ENCODE measurements at regions not wholly inside any gene's neighbourhood (a gene's known extent, or its start where the extent isn't known, plus 50 kb on each side); places are given as distances from the start of the nearest gene placed in this dataset.

- Histone ChIP-seq H3K27me3 (ENCODE audit: insufficient read depth, low read length) (no peaks in the 10 kb centered on the region), H2AFZ (ENCODE audit: low read depth, low read length, poor library complexity, severe bottlenecking) (no peak overlapping the region), H3K9ac (ENCODE audit: low read length) (no peak overlapping the region), H3K4me3 (replicated peaks in 1 of 2; ENCODE audit: low read depth in 1 of 2, low read length in 2 of 2) (no peak overlapping the region), H3K9me2 (ENCODE audit: insufficient read depth) (no peaks in the 10 kb centered on the region), H3K9me3 (ENCODE audit: control insufficient read depth in 1 of 2, insufficient read depth in 1 of 2, low read depth in 1 of 2, low read length in 2 of 2) (no peaks in the 10 kb centered on the region), H4K20me1 (ENCODE audit: insufficient read depth) (no peaks in the 10 kb centered on the region), H3K27ac (ENCODE audit: low read depth, low read length) (no peak overlapping the region), H3K4me2 (ENCODE audit: low read length) (no peak overlapping the region), H3K79me2 (ENCODE audit: insufficient read depth, low read length) (no peaks in the 10 kb centered on the region), H3K4me1 (ENCODE audit: control insufficient read depth in 1 of 2, insufficient read depth in 2 of 2, low read length in 2 of 2) (no peaks in the 10 kb centered on the region), H3K36me3 (ENCODE audit: control insufficient read depth in 1 of 2, insufficient read depth in 2 of 2, low read length in 2 of 2) (no peaks in the 10 kb centered on the region)
- intact Hi-C loops (cut with micrococcal nuclease), result no loop called here
- ChIA-PET POLR2A (interaction anchor here (0.7 kb wide), 1 partner anchor 122 kb away, joined by 5 read pairs; no protein-coding TSS in a partner anchor), CTCF (no interaction called here), RAD21 (ENCODE audit: low non-redundant PET in 1 of 2, low total read pairs in 2 of 2, uncharacterized antibody in 2 of 2, unreplicated experiment in 2 of 2) (no interaction called here)
- DNase-seq (ENCODE audit: low read depth, low spot score) (no peak), ATAC-seq (no peak)
- no peak for TF ChIP-seq CEBPB (IDR thresholded peaks at IDR 0.05; ENCODE audit: low read depth)
- TF ChIP-seq SRF (IDR thresholded peaks at IDR 0.05; ENCODE audit: low read depth), result no peak
- TF ChIP-seq JUND (IDR thresholded peaks at IDR 0.05), result no peak
- no peak for TF ChIP-seq SIN3A (IDR thresholded peaks at IDR 0.05; ENCODE audit: low read depth)
- TF ChIP-seq SP1 (IDR thresholded peaks at IDR 0.05; ENCODE audit: low read depth), result no peak
- no peak for TF ChIP-seq POLR2A (IDR thresholded peaks at IDR 0.05; ENCODE audit: borderline replicate concordance, extremely low read depth, insufficient read depth, insufficient read length)
- no TSS peak for BruUV-seq (replicated peaks)
Observed at GRCh38 chr2:193990868-193991267, 1666.2 kb upstream of the SLC39A10 start.

DNA sequence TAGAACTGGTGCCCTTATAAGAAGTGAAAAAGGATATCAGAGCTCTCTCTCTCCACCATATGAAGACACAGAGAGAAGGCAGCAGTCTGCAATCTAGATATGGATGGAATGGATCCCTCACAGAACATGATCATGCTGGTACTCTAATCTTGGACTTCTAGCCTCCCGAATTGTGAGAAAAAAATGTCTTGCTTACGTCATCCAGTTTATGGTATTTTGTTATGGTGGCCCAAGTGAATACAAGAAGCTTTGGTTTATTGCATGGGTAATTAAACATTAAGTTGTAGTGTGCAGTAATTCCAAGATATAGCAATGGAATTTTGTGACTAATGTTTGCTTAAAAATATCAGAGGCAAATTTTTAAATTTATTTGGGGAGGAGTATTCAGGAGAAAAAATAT is 1667.4 kb upstream of the SLC39A10 start:
- no peak overlapping the region for H3K4me2 ChIP-seq (ENCODE audit: low read length)
- H3K9ac ChIP-seq (ENCODE audit: low read length), result no peak overlapping the region
- H3K27ac ChIP-seq (ENCODE audit: low read depth, low read length), result no peak overlapping the region
- no peaks in the 10 kb centered on the region for H4K20me1 ChIP-seq (ENCODE audit: insufficient read depth)
- H2AFZ ChIP-seq (ENCODE audit: low read depth, low read length, poor library complexity, severe bottlenecking), result no peak overlapping the region
- no peaks in the 10 kb centered on the region for H3K36me3 ChIP-seq (ENCODE audit: control insufficient read depth in 1 of 2, insufficient read depth in 2 of 2, low read length in 2 of 2)
- H3K4me3 ChIP-seq (replicated peaks in 1 of 2; ENCODE audit: low read depth in 1 of 2, low read length in 2 of 2), result no peak overlapping the region
- intact Hi-C loops (cut with micrococcal nuclease), result no loop called here
- no peaks in the 10 kb centered on the region for H3K27me3 ChIP-seq (ENCODE audit: insufficient read depth, low read length)
- H3K9me3 ChIP-seq (ENCODE audit: control insufficient read depth in 1 of 2, insufficient read depth in 1 of 2, low read depth in 1 of 2, low read length in 2 of 2), result no peaks in the 10 kb centered on the region
- ChIA-PET RAD21 (ENCODE audit: low non-redundant PET in 1 of 2, low total read pairs in 2 of 2, uncharacterized antibody in 2 of 2, unreplicated experiment in 2 of 2) (no interaction called here), CTCF (no interaction called here), POLR2A (no interaction called here)
- H3K79me2 ChIP-seq (ENCODE audit: insufficient read depth, low read length), result no peaks in the 10 kb centered on the region
- ATAC-seq, result no peak
- H3K4me1 ChIP-seq (ENCODE audit: control insufficient read depth in 1 of 2, insufficient read depth in 2 of 2, low read length in 2 of 2), result no peaks in the 10 kb centered on the region
- BruUV-seq (replicated peaks), result no TSS peak
- no peak for DNase-seq (ENCODE audit: low read depth, low spot score)
- no peaks in the 10 kb centered on the region for H3K9me2 ChIP-seq (ENCODE audit: insufficient read depth)
- no peak for TF ChIP-seq POLR2A (IDR thresholded peaks at IDR 0.05; ENCODE audit: borderline replicate concordance, extremely low read depth, insufficient read depth, insufficient read length)
- no peak for TF ChIP-seq EGR1 (IDR thresholded peaks at IDR 0.05; ENCODE audit: low read depth)
- TF ChIP-seq MAX (IDR thresholded peaks at IDR 0.05), result no peak
- TF ChIP-seq TCF7L2 (IDR thresholded peaks at IDR 0.05; ENCODE audit: borderline replicate concordance, extremely low read depth, insufficient read depth, insufficient read length), result no peak
- TF ChIP-seq, protein P1, sequence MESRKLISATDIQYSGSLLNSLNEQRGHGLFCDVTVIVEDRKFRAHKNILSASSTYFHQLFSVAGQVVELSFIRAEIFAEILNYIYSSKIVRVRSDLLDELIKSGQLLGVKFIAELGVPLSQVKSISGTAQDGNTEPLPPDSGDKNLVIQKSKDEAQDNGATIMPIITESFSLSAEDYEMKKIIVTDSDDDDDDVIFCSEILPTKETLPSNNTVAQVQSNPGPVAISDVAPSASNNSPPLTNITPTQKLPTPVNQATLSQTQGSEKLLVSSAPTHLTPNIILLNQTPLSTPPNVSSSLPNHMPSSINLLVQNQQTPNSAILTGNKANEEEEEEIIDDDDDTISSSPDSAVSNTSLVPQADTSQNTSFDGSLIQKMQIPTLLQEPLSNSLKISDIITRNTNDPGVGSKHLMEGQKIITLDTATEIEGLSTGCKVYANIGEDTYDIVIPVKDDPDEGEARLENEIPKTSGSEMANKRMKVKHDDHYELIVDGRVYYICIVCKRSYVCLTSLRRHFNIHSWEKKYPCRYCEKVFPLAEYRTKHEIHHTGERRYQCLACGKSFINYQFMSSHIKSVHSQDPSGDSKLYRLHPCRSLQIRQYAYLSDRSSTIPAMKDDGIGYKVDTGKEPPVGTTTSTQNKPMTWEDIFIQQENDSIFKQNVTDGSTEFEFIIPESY (IDR thresholded peaks at IDR 0.05; ENCODE audit: extremely low read depth, insufficient replicate concordance, low read length), result no peak
- TF ChIP-seq CBX3 (IDR thresholded peaks at IDR 0.05; ENCODE audit: low read depth), result no peak
- no peak for TF ChIP-seq FOSL1 (IDR thresholded peaks at IDR 0.05; ENCODE audit: low read depth)
- no peak for TF ChIP-seq SIN3A (IDR thresholded peaks at IDR 0.05; ENCODE audit: low read depth)
- TF ChIP-seq, protein P2, sequence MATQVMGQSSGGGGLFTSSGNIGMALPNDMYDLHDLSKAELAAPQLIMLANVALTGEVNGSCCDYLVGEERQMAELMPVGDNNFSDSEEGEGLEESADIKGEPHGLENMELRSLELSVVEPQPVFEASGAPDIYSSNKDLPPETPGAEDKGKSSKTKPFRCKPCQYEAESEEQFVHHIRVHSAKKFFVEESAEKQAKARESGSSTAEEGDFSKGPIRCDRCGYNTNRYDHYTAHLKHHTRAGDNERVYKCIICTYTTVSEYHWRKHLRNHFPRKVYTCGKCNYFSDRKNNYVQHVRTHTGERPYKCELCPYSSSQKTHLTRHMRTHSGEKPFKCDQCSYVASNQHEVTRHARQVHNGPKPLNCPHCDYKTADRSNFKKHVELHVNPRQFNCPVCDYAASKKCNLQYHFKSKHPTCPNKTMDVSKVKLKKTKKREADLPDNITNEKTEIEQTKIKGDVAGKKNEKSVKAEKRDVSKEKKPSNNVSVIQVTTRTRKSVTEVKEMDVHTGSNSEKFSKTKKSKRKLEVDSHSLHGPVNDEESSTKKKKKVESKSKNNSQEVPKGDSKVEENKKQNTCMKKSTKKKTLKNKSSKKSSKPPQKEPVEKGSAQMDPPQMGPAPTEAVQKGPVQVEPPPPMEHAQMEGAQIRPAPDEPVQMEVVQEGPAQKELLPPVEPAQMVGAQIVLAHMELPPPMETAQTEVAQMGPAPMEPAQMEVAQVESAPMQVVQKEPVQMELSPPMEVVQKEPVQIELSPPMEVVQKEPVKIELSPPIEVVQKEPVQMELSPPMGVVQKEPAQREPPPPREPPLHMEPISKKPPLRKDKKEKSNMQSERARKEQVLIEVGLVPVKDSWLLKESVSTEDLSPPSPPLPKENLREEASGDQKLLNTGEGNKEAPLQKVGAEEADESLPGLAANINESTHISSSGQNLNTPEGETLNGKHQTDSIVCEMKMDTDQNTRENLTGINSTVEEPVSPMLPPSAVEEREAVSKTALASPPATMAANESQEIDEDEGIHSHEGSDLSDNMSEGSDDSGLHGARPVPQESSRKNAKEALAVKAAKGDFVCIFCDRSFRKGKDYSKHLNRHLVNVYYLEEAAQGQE (IDR thresholded peaks at IDR 0.05; ENCODE audit: low read depth), result no peak
- TF ChIP-seq ATF3 (IDR thresholded peaks at IDR 0.05), result no peak
- TF ChIP-seq ZFX (IDR thresholded peaks at IDR 0.05), result no peak
- no peak for TF ChIP-seq POLR2AphosphoS5 (IDR thresholded peaks at IDR 0.05; ENCODE audit: low read depth, low read length)
- no peak for TF ChIP-seq ZNF274 (IDR thresholded peaks at IDR 0.05; ENCODE audit: low read depth, low read length)
- TF ChIP-seq EZH2phosphoT487 (IDR thresholded peaks at IDR 0.05; ENCODE audit: borderline replicate concordance), result no peak

Data from HCT116 (cell line).